Endothelial cell of umbilical vein (primary cell): ENCODE measurements at regions not wholly inside any gene's neighbourhood (a gene's known extent, or its start where the extent isn't known, plus 50 kb on each side); places are given as distances from the start of the nearest gene placed in this dataset.

Experiments
- BruUV-seq: library from RNA; stranded (reverse); fragments of 400-500 nt; replicated peaks from 2 replicates; lab custom pipeline; 2021; lab: Mats Ljungman, UMichigan
- CTCF ChIA-PET: fragments of 300-600, 350-600 bp; sonication (Branson Sonifier 250); formaldehyde crosslinking; loops from one replicate; lab custom pipeline; 2021; ENCODE audit warnings: antibody characterized with exemption, inconsistent platforms; lab: Charles Lee
- POLR2A ChIA-PET: fragments of 300-600, 350-600 bp; sonication (Branson Sonifier 250); formaldehyde crosslinking; loops from one replicate; lab custom pipeline; 2021; ENCODE audit warnings: antibody characterized with exemption, inconsistent platforms; lab: Charles Lee
- DNase-seq: peaks from one replicate; pipeline ENCODE4 v3.0.0-alpha.2; 2011; ENCODE audit warnings: low read depth, low spot score
- FAIRE-seq: peaks from 2 replicates; lab custom pipeline; 2011; peaks lifted over from hg19 to GRCh38; lab: Jason Lieb, UNC
- H2AFZ ChIP-seq: 2 replicates; pipeline ENCODE4 v1.6.0; 2012; ENCODE audit warnings: low read depth, low read length, control low read depth, inconsistent platforms
- H3K27ac ChIP-seq: 2 replicates; pipeline ENCODE4 v1.5.1; 2011; ENCODE audit warnings: low read depth, mild to moderate bottlenecking, control low read depth, low read length, moderate library complexity; ENCODE audit not compliant: insufficient read depth
- H3K27me3 ChIP-seq, 2 experiments: 2 replicates each; pipeline versions ENCODE4 v1.6.0 to v1.6.1; 2011; ENCODE audit warnings: low read length in 2 of 2, mixed read lengths in 1 of 2; ENCODE audit not compliant: control insufficient read depth in 2 of 2, insufficient read depth in 2 of 2
- H3K36me3 ChIP-seq, 2 experiments: 2 replicates in 1 of 2; 3 replicates in 1 of 2; pipeline ENCODE4 v1.5.1; 2011; ENCODE audit warnings: low read length in 2 of 2, mild to moderate bottlenecking in 1 of 2, moderate library complexity in 1 of 2; ENCODE audit not compliant: control insufficient read depth in 2 of 2, insufficient read depth in 2 of 2; ENCODE audit errors: extremely low read depth in 1 of 2
- H3K4me1 ChIP-seq: 3 replicates; pipeline ENCODE4 v1.5.1; 2011; ENCODE audit warnings: mild to moderate bottlenecking, low read length; ENCODE audit not compliant: control insufficient read depth, insufficient read depth; ENCODE audit errors: extremely low read depth
- H3K4me2 ChIP-seq: 2 replicates; pipeline ENCODE4 v1.6.1; 2011; ENCODE audit warnings: low read length, control low read depth, mixed read lengths; ENCODE audit not compliant: insufficient read depth
- H3K4me3 ChIP-seq, 3 experiments: fragments of 200-600 bp in 1 of 3; sonication (generic), shearing (Covaris generic) in 1 of 3; replicated peaks in 1 of 3; 2 replicates each; pipeline ENCODE4 v1.5.1; 2011 to 2016; ENCODE audit warnings: control low read depth in 3 of 3, low read length in 3 of 3, mild to moderate bottlenecking in 2 of 3, inconsistent platforms in 1 of 3, low read depth in 1 of 3, moderate library complexity in 1 of 3; ENCODE audit not compliant: insufficient read depth in 1 of 3
- H3K79me2 ChIP-seq: 2 replicates; pipeline ENCODE4 v1.6.0; 2012; ENCODE audit warnings: low read length, inconsistent platforms; ENCODE audit not compliant: control insufficient read depth, insufficient read depth
- H3K9ac ChIP-seq: replicated peaks from 2 replicates; pipeline ENCODE3; 2011; ENCODE audit warnings: low read length, control low read depth; ENCODE audit not compliant: insufficient read depth; ENCODE audit errors: extremely low read depth
- H3K9me1 ChIP-seq: replicated peaks from 3 replicates; pipeline ENCODE4 v1.6.0; 2011; ENCODE audit warnings: mild to moderate bottlenecking, low read length; ENCODE audit not compliant: control insufficient read depth, insufficient read depth; ENCODE audit errors: extremely low read depth
- H3K9me3 ChIP-seq: replicated peaks from 2 replicates; pipeline ENCODE4 v1.5.1; 2012; ENCODE audit warnings: low read length, inconsistent platforms; ENCODE audit not compliant: control insufficient read depth, insufficient read depth
- H4K20me1 ChIP-seq: replicated peaks from 2 replicates; pipeline ENCODE3; 2011; ENCODE audit warnings: mild to moderate bottlenecking, low read length; ENCODE audit not compliant: control insufficient read depth, insufficient read depth; ENCODE audit errors: extremely low read depth
- CTCF ChIP-seq, 2 donors: IDR thresholded peaks; 1 replicate in 1 of 2; 2 replicates in 1 of 2; pipeline ENCODE4 v1.5.1; 2011; ENCODE audit warnings: low read length in 2 of 2, mild to moderate bottlenecking in 2 of 2, moderate library complexity in 2 of 2, control low read depth in 1 of 2, inconsistent platforms in 1 of 2, low read depth in 1 of 2; ENCODE audit not compliant: insufficient read depth in 1 of 2; ENCODE audit errors: extremely low read depth in 1 of 2
- EZH2 ChIP-seq: IDR thresholded peaks from 2 replicates; pipeline ENCODE4 v1.6.1; 2012; ENCODE audit warnings: borderline replicate concordance, low read depth, mild to moderate bottlenecking, moderate library complexity, low read length, inconsistent platforms; ENCODE audit not compliant: severe bottlenecking
- FOS ChIP-seq: IDR thresholded peaks from 2 replicates; pipeline ENCODE4 v1.6.1; 2011; ENCODE audit warnings: mild to moderate bottlenecking, low read length, moderate library complexity, borderline replicate concordance; ENCODE audit not compliant: insufficient read depth
- GATA2 ChIP-seq: IDR thresholded peaks from 2 replicates; pipeline ENCODE4 v1.7.0; 2011; ENCODE audit warnings: low read depth, mild to moderate bottlenecking, moderate library complexity, mixed read lengths, low read length; ENCODE audit not compliant: insufficient read length, insufficient read depth
- JUN ChIP-seq: IDR thresholded peaks from 2 replicates; pipeline ENCODE4 v1.6.1; 2011; ENCODE audit warnings: borderline replicate concordance, low read depth; ENCODE audit not compliant: insufficient read length, insufficient read depth
- MAX ChIP-seq: IDR thresholded peaks from 2 replicates; pipeline ENCODE4 v1.6.1; 2011; ENCODE audit not compliant: insufficient read depth, insufficient read length
- MYC ChIP-seq: IDR thresholded peaks from one replicate; pipeline ENCODE4 v1.6.1; 2011; ENCODE audit warnings: mild to moderate bottlenecking, low read depth, low read length
- POLR2A ChIP-seq: IDR thresholded peaks from 2 replicates; pipeline ENCODE4 v1.6.1; 2012; ENCODE audit warnings: low read depth, mild to moderate bottlenecking, control low read depth, low read length
- POLR2AphosphoS5 ChIP-seq: IDR thresholded peaks from 2 replicates; pipeline ENCODE4 v1.6.1; 2012; ENCODE audit warnings: low read depth, mild to moderate bottlenecking, control low read depth, low read length, moderate library complexity; ENCODE audit not compliant: insufficient read depth
- dilution Hi-C: fragments of 300-500 bp; cut with MboI; formaldehyde crosslinking; loops from one replicate; pipeline ENCODE4 v1.15.0; 2019; ENCODE audit warnings: low sequenced_read_pairs; ENCODE audit not compliant: extremely low pct_ligation_motif_present
- intact Hi-C: fragments of 100-400 bp; cut with micrococcal nuclease; formaldehyde crosslinking; loops from one replicate; pipeline ENCODE4 v1.10.0; 2022

GRCh38 chr2:153373510-153374279 lies 104.9 kb downstream of the RPRM start:
- H3K9ac ChIP-seq, result no peak overlapping the region
- FAIRE-seq, result no peak
- no peaks in the 10 kb centered on the region for H3K79me2 ChIP-seq
- peaks cover 2% of the 10 kb centered on the region for H3K9me3 ChIP-seq
- H3K27me3 ChIP-seq, result no peaks in the 10 kb centered on the region
- CTCF ChIA-PET, result no interaction called here
- DNase-seq, result no peak
- H3K4me2 ChIP-seq, result no peak overlapping the region
- no peaks in the 10 kb centered on the region for H4K20me1 ChIP-seq
- intact Hi-C loops (no loop called here), dilution Hi-C loops (no loop called here)
- H3K4me1 ChIP-seq, result no peaks in the 10 kb centered on the region
- H3K27ac ChIP-seq, result no peak overlapping the region
- no peak overlapping the region for H3K4me3 ChIP-seq
- no TSS peak for BruUV-seq
- no peaks in the 10 kb centered on the region for H3K9me1 ChIP-seq
- H2AFZ ChIP-seq, result no peak overlapping the region
- TF ChIP-seq FOS (no peak), JUN (no peak), EZH2 (no peak), POLR2AphosphoS5 (no peak), POLR2A (no peak), CTCF (IDR thresholded peaks at IDR 0.05; ENCODE audit: extremely low read depth in 1 of 2, insufficient read depth in 1 of 2, low read depth in 1 of 2, low read length in 2 of 2) (no peak), MYC (no peak), MAX (no peak), GATA2 (no peak)
- no peaks in the 10 kb centered on the region for H3K36me3 ChIP-seq
- POLR2A ChIA-PET, result no interaction called here
